ENCODE measurements at regions not wholly inside any gene's neighbourhood (a gene's known extent, or its start where the extent isn't known, plus 50 kb on each side); places are given as distances from the start of the nearest gene placed in this dataset.
"Not testable (repeated sequence)": the region's sequence is repeated elsewhere in the genome, so short reads cannot be mapped to it uniquely, and the experiment has no call there.

- no peaks in the 10 kb centered on the region for H3K9me2 ChIP-seq (ENCODE audit: insufficient read depth, low read length)
- TF ChIP-seq MXI1 (conservative IDR thresholded peaks at IDR 0.05; ENCODE audit: poor library complexity, severe bottlenecking) (no peak), POLR2AphosphoS5 (IDR thresholded peaks at IDR 0.05) (no peak), REST (IDR thresholded peaks at IDR 0.05; ENCODE audit: borderline replicate concordance) (no peak), EZH2 (IDR thresholded peaks at IDR 0.05; ENCODE audit: borderline replicate concordance, insufficient read depth, low read length, poor library complexity, severe bottlenecking) (no peak), TAF1 (IDR thresholded peaks at IDR 0.05; ENCODE audit: low read depth) (no peak), EP300 (conservative IDR thresholded peaks at IDR 0.05; ENCODE audit: poor library complexity, severe bottlenecking) (no peak), SMC3 (conservative IDR thresholded peaks at IDR 0.05; ENCODE audit: poor library complexity) (no peak), RAD21 (conservative IDR thresholded peaks at IDR 0.05) (no peak)
- TF ChIP-seq, protein P1, sequence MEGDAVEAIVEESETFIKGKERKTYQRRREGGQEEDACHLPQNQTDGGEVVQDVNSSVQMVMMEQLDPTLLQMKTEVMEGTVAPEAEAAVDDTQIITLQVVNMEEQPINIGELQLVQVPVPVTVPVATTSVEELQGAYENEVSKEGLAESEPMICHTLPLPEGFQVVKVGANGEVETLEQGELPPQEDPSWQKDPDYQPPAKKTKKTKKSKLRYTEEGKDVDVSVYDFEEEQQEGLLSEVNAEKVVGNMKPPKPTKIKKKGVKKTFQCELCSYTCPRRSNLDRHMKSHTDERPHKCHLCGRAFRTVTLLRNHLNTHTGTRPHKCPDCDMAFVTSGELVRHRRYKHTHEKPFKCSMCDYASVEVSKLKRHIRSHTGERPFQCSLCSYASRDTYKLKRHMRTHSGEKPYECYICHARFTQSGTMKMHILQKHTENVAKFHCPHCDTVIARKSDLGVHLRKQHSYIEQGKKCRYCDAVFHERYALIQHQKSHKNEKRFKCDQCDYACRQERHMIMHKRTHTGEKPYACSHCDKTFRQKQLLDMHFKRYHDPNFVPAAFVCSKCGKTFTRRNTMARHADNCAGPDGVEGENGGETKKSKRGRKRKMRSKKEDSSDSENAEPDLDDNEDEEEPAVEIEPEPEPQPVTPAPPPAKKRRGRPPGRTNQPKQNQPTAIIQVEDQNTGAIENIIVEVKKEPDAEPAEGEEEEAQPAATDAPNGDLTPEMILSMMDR (IDR thresholded peaks at IDR 0.05; ENCODE audit: poor library complexity, severe bottlenecking), result no peak
- no peak overlapping the region for H3K4me3 ChIP-seq (ENCODE audit: low read length)
- H3K27ac ChIP-seq (ENCODE audit: low read length), result no peak overlapping the region
- no peaks in the 10 kb centered on the region for H3K79me2 ChIP-seq (replicated peaks; ENCODE audit: insufficient read depth, low read length)
- H3K9ac ChIP-seq (ENCODE audit: low read length), result no peak overlapping the region
- no peaks in the 10 kb centered on the region for H3F3A ChIP-seq (ENCODE audit: insufficient read depth, low read length, poor library complexity, severe bottlenecking)
- H2AFZ ChIP-seq (ENCODE audit: low read depth, low read length), result no peak overlapping the region
- no peaks in the 10 kb centered on the region for H3K9me3 ChIP-seq (ENCODE audit: low read length)
- no peaks in the 10 kb centered on the region for H3K27me3 ChIP-seq (ENCODE audit: insufficient read depth, low read depth, low read length)
- no peak overlapping the region for H3K4me2 ChIP-seq (ENCODE audit: low read length)
- H3K36me3 ChIP-seq (ENCODE audit: insufficient read depth, low read length), result no peaks in the 10 kb centered on the region
- no peaks in the 10 kb centered on the region for H4K20me1 ChIP-seq (ENCODE audit: insufficient read depth)
Observed at GRCh38 chr9:102445181-102445747, 549.9 kb upstream of the CYLC2 start.

GRCh38 chr9:102439583-102439982, 555.5 kb upstream of the CYLC2 start:
- no peak overlapping the region for H3K4me3 ChIP-seq (ENCODE audit: low read length)
- no peaks in the 10 kb centered on the region for H3K9me2 ChIP-seq (ENCODE audit: insufficient read depth, low read length)
- TF ChIP-seq POLR2AphosphoS5 (IDR thresholded peaks at IDR 0.05) (no peak), RAD21 (conservative IDR thresholded peaks at IDR 0.05) (no peak), TAF1 (IDR thresholded peaks at IDR 0.05; ENCODE audit: low read depth) (no peak), EP300 (conservative IDR thresholded peaks at IDR 0.05; ENCODE audit: poor library complexity, severe bottlenecking) (no peak), SMC3 (conservative IDR thresholded peaks at IDR 0.05; ENCODE audit: poor library complexity) (no peak), EZH2 (IDR thresholded peaks at IDR 0.05; ENCODE audit: borderline replicate concordance, insufficient read depth, low read length, poor library complexity, severe bottlenecking) (no peak), REST (IDR thresholded peaks at IDR 0.05; ENCODE audit: borderline replicate concordance) (no peak), MXI1 (conservative IDR thresholded peaks at IDR 0.05; ENCODE audit: poor library complexity, severe bottlenecking) (no peak)
- TF ChIP-seq, protein P1 (IDR thresholded peaks at IDR 0.05; ENCODE audit: poor library complexity, severe bottlenecking), result no peak
- H3K36me3 ChIP-seq (ENCODE audit: insufficient read depth, low read length), result no peaks in the 10 kb centered on the region
- H4K20me1 ChIP-seq (ENCODE audit: insufficient read depth), result no peaks in the 10 kb centered on the region
- H3K27ac ChIP-seq (ENCODE audit: low read length), result no peak overlapping the region
- no peaks in the 10 kb centered on the region for H3K9me3 ChIP-seq (ENCODE audit: low read length)
- H3K9ac ChIP-seq (ENCODE audit: low read length), result no peak overlapping the region
- no peak overlapping the region for H2AFZ ChIP-seq (ENCODE audit: low read depth, low read length)
- H3F3A ChIP-seq (ENCODE audit: insufficient read depth, low read length, poor library complexity, severe bottlenecking), result no peaks in the 10 kb centered on the region
- no peaks in the 10 kb centered on the region for H3K79me2 ChIP-seq (replicated peaks; ENCODE audit: insufficient read depth, low read length)
- H3K4me2 ChIP-seq (ENCODE audit: low read length), result no peak overlapping the region
- no peaks in the 10 kb centered on the region for H3K27me3 ChIP-seq (ENCODE audit: insufficient read depth, low read depth, low read length)

- not testable (repeated sequence) for H3K4me2 ChIP-seq (ENCODE audit: low read length); H3K36me3 ChIP-seq (ENCODE audit: insufficient read depth, low read length); H3K79me2 ChIP-seq (replicated peaks; ENCODE audit: insufficient read depth, low read length); H3K9me2 ChIP-seq (ENCODE audit: insufficient read depth, low read length); H3K27ac ChIP-seq (ENCODE audit: low read length); H3K9me3 ChIP-seq (ENCODE audit: low read length); H4K20me1 ChIP-seq (ENCODE audit: insufficient read depth); H3K4me3 ChIP-seq (ENCODE audit: low read length); H3K27me3 ChIP-seq (ENCODE audit: insufficient read depth, low read depth, low read length); H2AFZ ChIP-seq (ENCODE audit: low read depth, low read length); H3K9ac ChIP-seq (ENCODE audit: low read length); H3F3A ChIP-seq (ENCODE audit: insufficient read depth, low read length, poor library complexity, severe bottlenecking)
Observed at GRCh38 chr9:102436599-102436998, 558.5 kb upstream of the CYLC2 start.

Data from neural cell (in vitro differentiated cells).